ENCODE measurements at regions not wholly inside any gene's neighbourhood (a gene's known extent, or its start where the extent isn't known, plus 50 kb on each side); places are given as distances from the start of the nearest gene placed in this dataset.
A peak's percentile ranks its signal among the peaks of the same experiment; 100 is the strongest.

DNA sequence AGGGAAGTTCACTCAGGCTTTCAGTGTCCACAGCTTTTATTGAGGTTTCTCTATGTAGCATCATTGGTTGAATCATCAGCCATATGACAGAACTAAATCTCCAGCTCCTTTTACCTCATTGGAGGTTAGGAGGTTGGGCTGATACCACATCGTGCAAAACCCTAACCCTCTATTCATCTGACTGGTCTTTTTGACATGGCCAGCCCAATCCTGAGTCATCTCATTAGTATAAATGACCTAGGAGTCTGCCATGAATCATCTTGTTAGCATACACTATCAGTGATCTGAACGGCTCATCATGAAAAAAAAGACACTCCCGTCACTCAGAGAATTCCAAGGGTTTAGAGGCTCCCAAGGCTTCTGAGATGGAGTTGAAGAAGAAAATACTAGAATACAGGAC is 669.8 kb upstream of the POT1 start (continued):
- no peak for TF ChIP-seq ATF1 (CRISPR knock-in tag; IDR thresholded peaks at IDR 0.05)
- no peak for TF ChIP-seq ATF1 (tag; IDR thresholded peaks at IDR 0.05)
- TF ChIP-seq YY1 (IDR thresholded peaks at IDR 0.05; ENCODE audit: borderline replicate concordance in 1 of 3, control insufficient read depth in 1 of 3, extremely low read depth in 1 of 3, insufficient read depth in 3 of 3, insufficient read length in 1 of 3, insufficient replicate concordance in 2 of 3, low read depth in 1 of 3, low read length in 2 of 3), result no peak

- Histone ChIP-seq H2AFZ (ENCODE audit: low read depth, low read length) (no peak overlapping the region), H3K79me2 (ENCODE audit: control insufficient read depth, insufficient read depth, low read length) (no peaks in the 10 kb centered on the region), H3K9ac (ENCODE audit: insufficient read depth in 1 of 2, low read depth in 2 of 2, low read length in 2 of 2) (no peak overlapping the region), H3K4me2 (ENCODE audit: insufficient read depth, low read length) (no peak overlapping the region), H3K4me1 (replicated peaks in 1 of 2; ENCODE audit: control insufficient read depth in 2 of 2, insufficient read depth in 2 of 2, low read length in 2 of 2) (no peaks in the 10 kb centered on the region), H3K36me3 (ENCODE audit: control insufficient read depth, insufficient read depth, low read length) (no peaks in the 10 kb centered on the region), H4K20me1 (replicated peaks; ENCODE audit: control insufficient read depth, insufficient read depth, low read length) (no peaks in the 10 kb centered on the region), H3K4me3 (no peak overlapping the region), H3K9me3 (replicated peaks; ENCODE audit: control insufficient read depth, insufficient read depth, low read depth, low read length) (no peaks in the 10 kb centered on the region), H3K9me1 (ENCODE audit: control insufficient read depth, insufficient read depth, low read length) (no peaks in the 10 kb centered on the region), H3K27ac (ENCODE audit: extremely low read depth, low read depth, low read length) (no peak overlapping the region), H3K27me3 (ENCODE audit: control insufficient read depth in 2 of 2, insufficient read depth in 2 of 2, low read length in 2 of 2) (no peaks in the 10 kb centered on the region)
- ChIA-PET CTCF (ENCODE audit: low intra/inter-chr PET ratio) (no interaction called here), POLR2A (interaction anchor here (0.6 kb wide), 1 partner anchor 11 kb away, joined by 3 read pairs; no protein-coding TSS in a partner anchor)
- FAIRE-seq (no peak), ATAC-seq (no peak), DNase-seq (ENCODE audit: extremely low read depth in 1 of 4, low spot score in 3 of 4) (no peak)
- WGBS (ENCODE audit: insufficient coverage, low coverage, missing lambda C conversion rate), result 25% methylated on average over 6 of the region's 6 CpGs
- BruUV-seq (replicated peaks), result no TSS peak
- TF ChIP-seq SMARCE1 (IDR thresholded peaks at IDR 0.05) (no peak), ARID3B (CRISPR knock-in tag; IDR thresholded peaks at IDR 0.05; ENCODE audit: borderline replicate concordance) (no peak), SPI1 (IDR thresholded peaks at IDR 0.05; ENCODE audit: borderline replicate concordance, low read depth, low read length) (peak; percentile 42; the same call in 1 of the 2 replicates), MCM2 (IDR thresholded peaks at IDR 0.05; ENCODE audit: low read depth) (no peak), ETV6 (IDR thresholded peaks at IDR 0.05; ENCODE audit: borderline replicate concordance in 1 of 2, low read depth in 2 of 2, low read length in 1 of 2) (no peak), ETV6 (CRISPR knock-in tag; IDR thresholded peaks at IDR 0.05; ENCODE audit: borderline replicate concordance) (no peak), RERE (CRISPR knock-in tag; IDR thresholded peaks at IDR 0.05; ENCODE audit: borderline replicate concordance) (no peak)
- intact Hi-C loops (cut with micrococcal nuclease), result no loop called here
- in situ Hi-C loops (cut with MboI), result no loop called here
These were observed 662.7 kb upstream of the POT1 start for GRCh38 chr7:125592331-125592730.
